WTC11 (cell line): ENCODE measurements at regions not wholly inside any gene's neighbourhood (a gene's known extent, or its start where the extent isn't known, plus 50 kb on each side); places are given as distances from the start of the nearest gene placed in this dataset.

Experiments used
- ATAC-seq: fragments of 200-7000 bp; cut with Tn5 transposase; 2 replicates; pipeline ENCODE4 v1.10.0; 2021; ENCODE audit warnings: mild to moderate bottlenecking, moderate library complexity
- CTCF ChIA-PET: fragments of 300-600 bp; sonication (Branson Sonifier 250); formaldehyde crosslinking; loops from one replicate; lab custom pipeline; 2021; ENCODE audit warnings: antibody characterized with exemption; lab: Charles Lee
- POLR2A ChIA-PET: fragments of 350-600 bp; sonication (Branson Sonifier 250); formaldehyde crosslinking; loops from one replicate; lab custom pipeline; 2021; ENCODE audit warnings: antibody characterized with exemption; lab: Charles Lee
- DNase-seq: peaks from one replicate; pipeline ENCODE4 v3.0.0; 2021; ENCODE audit warnings: low spot score
- H3K27ac Mint-ChIP-seq: 2 replicates; pipeline ENCODE4 v1.8.0; 2021; ENCODE audit warnings: mixed read lengths
- H3K27me3 Mint-ChIP-seq: 2 replicates; pipeline ENCODE4 v1.8.0; 2021; ENCODE audit warnings: low read depth, mild to moderate bottlenecking, moderate library complexity, mixed read lengths
- H3K36me3 Mint-ChIP-seq: 2 replicates; pipeline ENCODE4 v1.8.0; 2021; ENCODE audit warnings: mixed read lengths
- H3K4me1 Mint-ChIP-seq: 2 replicates; pipeline ENCODE4 v1.8.0; 2022; ENCODE audit warnings: mixed read lengths
- H3K4me3 Mint-ChIP-seq: 2 replicates; pipeline ENCODE4 v1.8.0; 2021; ENCODE audit warnings: mild to moderate bottlenecking, moderate library complexity, mixed read lengths
- H3K9me3 Mint-ChIP-seq: 2 replicates; pipeline ENCODE4 v1.8.0; 2021; ENCODE audit warnings: mixed read lengths
- CREM ChIP-seq: sonication (generic); formaldehyde crosslinking; IDR thresholded peaks from 2 replicates; pipeline ENCODE4 v1.8.1; 2022; ENCODE audit warnings: mild to moderate bottlenecking, missing genetic modification reagents, moderate library complexity
- ETV6 ChIP-seq: sonication (generic); formaldehyde crosslinking; IDR thresholded peaks from 2 replicates; pipeline ENCODE4 v1.8.1; 2022; ENCODE audit warnings: mild to moderate bottlenecking, missing genetic modification reagents
- GTF2I ChIP-seq: fragments of 250-450 bp; sonication (Bioruptor Pico); conservative IDR thresholded peaks from 2 replicates; pipeline ENCODE4 v1.4.0; 2021; ENCODE audit warnings: mild to moderate bottlenecking
- IRF2 ChIP-seq: sonication (generic); formaldehyde crosslinking; IDR thresholded peaks from 2 replicates; pipeline ENCODE4 v1.8.0; 2022; ENCODE audit warnings: low read depth, missing genetic modification reagents, borderline replicate concordance
- NFATC4 ChIP-seq: fragments of 250-450 bp; sonication (Bioruptor Pico); IDR thresholded peaks from 2 replicates; pipeline ENCODE4 v1.9.0; 2021; ENCODE audit warnings: mild to moderate bottlenecking
- NR1H2 ChIP-seq: sonication (generic); formaldehyde crosslinking; IDR thresholded peaks from 2 replicates; pipeline ENCODE4 v1.9.0; 2021; ENCODE audit warnings: mild to moderate bottlenecking, moderate library complexity, missing genetic modification reagents
- SOX15 ChIP-seq: fragments of 250-450 bp; sonication (Bioruptor Pico); IDR thresholded peaks from 2 replicates; pipeline ENCODE4 v1.9.0; 2021; ENCODE audit warnings: mild to moderate bottlenecking
- TP53 ChIP-seq: sonication (generic); formaldehyde crosslinking; IDR thresholded peaks from 2 replicates; pipeline ENCODE4 v1.8.1; 2023; ENCODE audit warnings: mild to moderate bottlenecking, missing genetic modification reagents
- ZBTB21 ChIP-seq: sonication (generic); formaldehyde crosslinking; IDR thresholded peaks from 2 replicates; pipeline ENCODE4 v1.8.1; 2023; ENCODE audit warnings: mild to moderate bottlenecking, missing genetic modification reagents, borderline replicate concordance
- ZNF121 ChIP-seq: sonication (generic); formaldehyde crosslinking; IDR thresholded peaks from 2 replicates; pipeline ENCODE4 v1.8.0; 2023; ENCODE audit warnings: missing genetic modification reagents
- ZNF396 ChIP-seq: fragments of 250-450 bp; sonication (Bioruptor Pico); IDR thresholded peaks from 2 replicates; pipeline ENCODE4 v1.8.0; 2021; ENCODE audit warnings: mild to moderate bottlenecking, moderate library complexity, borderline replicate concordance
- ZNF416 ChIP-seq: fragments of 250-450 bp; sonication (Bioruptor Pico); IDR thresholded peaks from 2 replicates; pipeline ENCODE4 v1.9.0; 2021; ENCODE audit warnings: mild to moderate bottlenecking, inconsistent platforms
- ZNF423 ChIP-seq: fragments of 250-450 bp; sonication (Bioruptor Pico); IDR thresholded peaks from 2 replicates; pipeline ENCODE4 v2.1.2; 2022; ENCODE audit warnings: mild to moderate bottlenecking, moderate library complexity
- TF ChIP-seq, protein P1 (sequence below): sonication (generic); formaldehyde crosslinking; IDR thresholded peaks from 2 replicates; pipeline ENCODE4 v1.8.1; 2023; ENCODE audit warnings: mild to moderate bottlenecking, moderate library complexity, missing genetic modification reagents
- TF ChIP-seq, protein P2 (sequence below): fragments of 250-450 bp; sonication (Bioruptor Pico); IDR thresholded peaks from 2 replicates; pipeline ENCODE4 v1.9.0; 2021; ENCODE audit warnings: mild to moderate bottlenecking
- TF ChIP-seq, protein P3 (sequence below): sonication (generic); formaldehyde crosslinking; IDR thresholded peaks from 2 replicates; pipeline ENCODE4 v1.8.1; 2023; ENCODE audit warnings: mild to moderate bottlenecking, missing genetic modification reagents, moderate library complexity
- TF ChIP-seq, protein P4 (sequence below): sonication (generic); formaldehyde crosslinking; IDR thresholded peaks from 2 replicates; pipeline ENCODE4 v1.8.1; 2022; ENCODE audit warnings: mild to moderate bottlenecking, missing genetic modification reagents, moderate library complexity, borderline replicate concordance
- TF ChIP-seq, protein P5 (sequence below): sonication (generic); formaldehyde crosslinking; IDR thresholded peaks from 2 replicates; pipeline ENCODE4 v1.8.0; 2022; ENCODE audit warnings: mild to moderate bottlenecking, missing genetic modification reagents
- TF ChIP-seq, protein P6 (sequence below): fragments of 250-450 bp; sonication (Bioruptor Pico); IDR thresholded peaks from 2 replicates; pipeline ENCODE4 v1.9.0; 2021; ENCODE audit warnings: moderate library complexity, mild to moderate bottlenecking, inconsistent platforms, borderline replicate concordance
- TF ChIP-seq, protein P7 (sequence below): sonication (generic); formaldehyde crosslinking; IDR thresholded peaks from 2 replicates; pipeline ENCODE4 v1.8.0; 2023; ENCODE audit warnings: missing genetic modification reagents
- TF ChIP-seq, protein P8 (sequence below): sonication (generic); formaldehyde crosslinking; IDR thresholded peaks from 2 replicates; pipeline ENCODE4 v1.8.0; 2022; ENCODE audit warnings: missing genetic modification reagents
- TF ChIP-seq, protein P9 (sequence below): fragments of 250-450 bp; sonication (Bioruptor Pico); IDR thresholded peaks from 2 replicates; pipeline ENCODE4 v2.1.2; 2022; ENCODE audit warnings: mild to moderate bottlenecking, moderate library complexity

DNA sequence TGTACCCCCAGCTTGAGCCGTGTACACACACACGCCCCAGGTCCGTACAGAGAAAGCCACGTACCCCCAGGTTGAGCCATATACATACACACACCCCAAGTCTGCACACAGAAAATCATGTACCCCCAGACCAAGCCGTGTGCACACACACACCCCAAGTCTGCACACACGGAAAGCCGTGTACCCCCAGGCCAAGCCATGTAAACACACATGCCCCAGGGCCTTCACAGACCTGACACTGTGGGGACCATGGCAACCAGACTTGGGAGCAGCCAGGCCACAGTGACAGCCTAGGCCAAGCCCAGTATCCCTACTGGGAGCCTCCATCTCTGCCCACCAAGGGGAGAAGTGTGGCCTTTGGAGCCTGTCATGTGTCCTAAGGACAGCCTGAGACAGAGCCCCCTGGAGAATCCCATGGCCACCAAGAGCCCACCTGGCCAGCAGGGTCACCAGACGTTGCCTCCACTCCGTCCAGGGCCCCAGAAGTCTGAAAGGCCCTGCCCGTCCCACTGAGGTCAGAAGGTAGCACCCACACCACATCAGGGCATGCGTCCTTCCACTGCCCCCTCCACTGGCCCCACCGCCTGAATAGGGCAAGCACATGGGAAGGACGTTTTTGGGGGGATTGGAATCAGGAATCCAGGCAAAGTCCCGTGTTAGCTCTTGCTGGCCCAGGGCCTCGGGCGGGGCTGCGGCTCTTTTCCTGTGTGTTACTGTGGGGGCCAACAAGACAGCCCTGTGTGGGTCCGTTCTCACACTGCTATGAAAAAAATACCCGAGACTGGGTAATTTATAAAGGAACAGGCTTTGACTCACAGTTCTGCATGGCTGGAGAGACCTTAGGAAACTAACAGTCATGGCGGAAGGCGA, 636.7 kb downstream of the TBC1D22A start:
- Mint-ChIP-seq H3K36me3 (0 out of 2 replicates have a peak, but pooled peaks cover 4% of the 10 kb centered on the region), H3K4me1 (no peaks in the 10 kb centered on the region), H3K9me3 (peaks cover 8% of the 10 kb centered on the region)
- DNase-seq: no peak
- ChIA-PET CTCF (no interaction called here), POLR2A (interaction anchor here (0.5 kb wide), 1 partner anchor 488 kb away, joined by 3 read pairs; no protein-coding TSS in a partner anchor)
- ATAC-seq: no peak
- TF ChIP-seq ZNF396 (CRISPR knock-in tag) (no peak), NR1H2 (CRISPR knock-in tag) (no peak), ZNF416 (no peak), ZNF423 (CRISPR knock-in tag) (no peak), ZBTB21 (CRISPR knock-in tag) (no peak), ETV6 (CRISPR knock-in tag) (no peak)
- TF ChIP-seq, protein P1, sequence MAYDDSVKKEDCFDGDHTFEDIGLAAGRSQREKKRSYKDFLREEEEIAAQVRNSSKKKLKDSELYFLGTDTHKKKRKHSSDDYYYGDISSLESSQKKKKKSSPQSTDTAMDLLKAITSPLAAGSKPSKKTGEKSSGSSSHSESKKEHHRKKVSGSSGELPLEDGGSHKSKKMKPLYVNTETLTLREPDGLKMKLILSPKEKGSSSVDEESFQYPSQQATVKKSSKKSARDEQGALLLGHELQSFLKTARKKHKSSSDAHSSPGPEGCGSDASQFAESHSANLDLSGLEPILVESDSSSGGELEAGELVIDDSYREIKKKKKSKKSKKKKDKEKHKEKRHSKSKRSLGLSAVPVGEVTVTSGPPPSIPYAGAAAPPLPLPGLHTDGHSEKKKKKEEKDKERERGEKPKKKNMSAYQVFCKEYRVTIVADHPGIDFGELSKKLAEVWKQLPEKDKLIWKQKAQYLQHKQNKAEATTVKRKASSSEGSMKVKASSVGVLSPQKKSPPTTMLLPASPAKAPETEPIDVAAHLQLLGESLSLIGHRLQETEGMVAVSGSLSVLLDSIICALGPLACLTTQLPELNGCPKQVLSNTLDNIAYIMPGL (CRISPR knock-in tag): no peak
- TF ChIP-seq, all 79 proteins: peak for 0
- H3K27ac Mint-ChIP-seq: no peak overlapping the region
- H3K27me3 Mint-ChIP-seq: no peaks in the 10 kb centered on the region; the same call in none of the 2 replicates
- no peak overlapping the region for H3K4me3 Mint-ChIP-seq

DNA sequence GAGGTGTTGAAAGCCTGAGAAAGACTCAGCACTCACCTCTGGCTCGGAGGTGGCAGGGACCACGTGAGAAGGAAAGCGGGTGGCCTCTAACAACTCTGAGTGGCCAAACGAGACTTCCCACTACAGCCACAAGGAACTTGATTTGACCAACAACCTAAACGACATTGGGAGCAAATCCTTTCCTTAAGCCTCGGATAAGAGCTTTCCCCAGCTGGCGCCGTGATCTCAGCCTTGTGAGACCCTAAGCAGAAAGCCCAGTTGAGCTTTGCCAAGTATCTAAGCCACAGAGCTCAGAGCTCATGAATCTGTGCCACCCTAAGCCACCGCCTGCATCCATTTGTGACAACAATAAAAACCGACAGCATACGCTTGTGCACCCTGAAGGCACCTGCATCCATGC, 636.0 kb downstream of the TBC1D22A start:
- no peaks in the 10 kb centered on the region; the same call in none of the 2 replicates for H3K27me3 Mint-ChIP-seq
- H3K4me3 Mint-ChIP-seq: no peak overlapping the region
- no peaks in the 10 kb centered on the region for H3K4me1 Mint-ChIP-seq
- H3K9me3 Mint-ChIP-seq: peaks cover 8% of the 10 kb centered on the region
- ChIA-PET CTCF (interaction anchor here (0.6 kb wide), 1 partner anchor 32 kb away, joined by 3 read pairs; no protein-coding TSS in a partner anchor), POLR2A (interaction anchor here (0.5 kb wide), 1 partner anchor 487 kb away, joined by 3 read pairs; no protein-coding TSS in a partner anchor)
- H3K36me3 Mint-ChIP-seq: 0 out of 2 replicates have a peak, but pooled peaks cover 4% of the 10 kb centered on the region
- no peak overlapping the region for H3K27ac Mint-ChIP-seq
- TF ChIP-seq, protein P2, sequence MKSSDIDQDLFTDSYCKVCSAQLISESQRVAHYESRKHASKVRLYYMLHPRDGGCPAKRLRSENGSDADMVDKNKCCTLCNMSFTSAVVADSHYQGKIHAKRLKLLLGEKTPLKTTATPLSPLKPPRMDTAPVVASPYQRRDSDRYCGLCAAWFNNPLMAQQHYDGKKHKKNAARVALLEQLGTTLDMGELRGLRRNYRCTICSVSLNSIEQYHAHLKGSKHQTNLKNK: no peak
- TF ChIP-seq, protein P3, sequence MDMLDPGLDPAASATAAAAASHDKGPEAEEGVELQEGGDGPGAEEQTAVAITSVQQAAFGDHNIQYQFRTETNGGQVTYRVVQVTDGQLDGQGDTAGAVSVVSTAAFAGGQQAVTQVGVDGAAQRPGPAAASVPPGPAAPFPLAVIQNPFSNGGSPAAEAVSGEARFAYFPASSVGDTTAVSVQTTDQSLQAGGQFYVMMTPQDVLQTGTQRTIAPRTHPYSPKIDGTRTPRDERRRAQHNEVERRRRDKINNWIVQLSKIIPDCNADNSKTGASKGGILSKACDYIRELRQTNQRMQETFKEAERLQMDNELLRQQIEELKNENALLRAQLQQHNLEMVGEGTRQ: no peak
- no peak for TF ChIP-seq CREM (CRISPR knock-in tag)
- TF ChIP-seq TP53 (CRISPR knock-in tag): no peak
- TF ChIP-seq, protein P4, sequence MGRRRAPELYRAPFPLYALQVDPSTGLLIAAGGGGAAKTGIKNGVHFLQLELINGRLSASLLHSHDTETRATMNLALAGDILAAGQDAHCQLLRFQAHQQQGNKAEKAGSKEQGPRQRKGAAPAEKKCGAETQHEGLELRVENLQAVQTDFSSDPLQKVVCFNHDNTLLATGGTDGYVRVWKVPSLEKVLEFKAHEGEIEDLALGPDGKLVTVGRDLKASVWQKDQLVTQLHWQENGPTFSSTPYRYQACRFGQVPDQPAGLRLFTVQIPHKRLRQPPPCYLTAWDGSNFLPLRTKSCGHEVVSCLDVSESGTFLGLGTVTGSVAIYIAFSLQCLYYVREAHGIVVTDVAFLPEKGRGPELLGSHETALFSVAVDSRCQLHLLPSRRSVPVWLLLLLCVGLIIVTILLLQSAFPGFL (CRISPR knock-in tag): no peak
- TF ChIP-seq, protein P5, sequence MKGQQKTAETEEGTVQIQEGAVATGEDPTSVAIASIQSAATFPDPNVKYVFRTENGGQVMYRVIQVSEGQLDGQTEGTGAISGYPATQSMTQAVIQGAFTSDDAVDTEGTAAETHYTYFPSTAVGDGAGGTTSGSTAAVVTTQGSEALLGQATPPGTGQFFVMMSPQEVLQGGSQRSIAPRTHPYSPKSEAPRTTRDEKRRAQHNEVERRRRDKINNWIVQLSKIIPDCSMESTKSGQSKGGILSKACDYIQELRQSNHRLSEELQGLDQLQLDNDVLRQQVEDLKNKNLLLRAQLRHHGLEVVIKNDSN (CRISPR knock-in tag): no peak
- TF ChIP-seq IRF2: no peak
- TF ChIP-seq SOX15 (CRISPR knock-in tag): no peak
- TF ChIP-seq ZNF121: no peak
- TF ChIP-seq, protein P6, sequence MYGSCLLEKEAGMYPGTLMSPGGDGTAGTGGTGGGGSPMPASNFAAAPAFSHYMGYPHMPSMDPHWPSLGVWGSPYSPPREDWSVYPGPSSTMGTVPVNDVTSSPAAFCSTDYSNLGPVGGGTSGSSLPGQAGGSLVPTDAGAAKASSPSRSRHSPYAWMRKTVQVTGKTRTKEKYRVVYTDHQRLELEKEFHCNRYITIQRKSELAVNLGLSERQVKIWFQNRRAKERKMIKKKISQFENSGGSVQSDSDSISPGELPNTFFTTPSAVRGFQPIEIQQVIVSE (CRISPR knock-in tag): no peak
- TF ChIP-seq, protein P7, sequence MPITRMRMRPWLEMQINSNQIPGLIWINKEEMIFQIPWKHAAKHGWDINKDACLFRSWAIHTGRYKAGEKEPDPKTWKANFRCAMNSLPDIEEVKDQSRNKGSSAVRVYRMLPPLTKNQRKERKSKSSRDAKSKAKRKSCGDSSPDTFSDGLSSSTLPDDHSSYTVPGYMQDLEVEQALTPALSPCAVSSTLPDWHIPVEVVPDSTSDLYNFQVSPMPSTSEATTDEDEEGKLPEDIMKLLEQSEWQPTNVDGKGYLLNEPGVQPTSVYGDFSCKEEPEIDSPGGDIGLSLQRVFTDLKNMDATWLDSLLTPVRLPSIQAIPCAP (CRISPR knock-in tag): no peak
- TF ChIP-seq NFATC4 (CRISPR knock-in tag): no peak
- TF ChIP-seq, protein P8, sequence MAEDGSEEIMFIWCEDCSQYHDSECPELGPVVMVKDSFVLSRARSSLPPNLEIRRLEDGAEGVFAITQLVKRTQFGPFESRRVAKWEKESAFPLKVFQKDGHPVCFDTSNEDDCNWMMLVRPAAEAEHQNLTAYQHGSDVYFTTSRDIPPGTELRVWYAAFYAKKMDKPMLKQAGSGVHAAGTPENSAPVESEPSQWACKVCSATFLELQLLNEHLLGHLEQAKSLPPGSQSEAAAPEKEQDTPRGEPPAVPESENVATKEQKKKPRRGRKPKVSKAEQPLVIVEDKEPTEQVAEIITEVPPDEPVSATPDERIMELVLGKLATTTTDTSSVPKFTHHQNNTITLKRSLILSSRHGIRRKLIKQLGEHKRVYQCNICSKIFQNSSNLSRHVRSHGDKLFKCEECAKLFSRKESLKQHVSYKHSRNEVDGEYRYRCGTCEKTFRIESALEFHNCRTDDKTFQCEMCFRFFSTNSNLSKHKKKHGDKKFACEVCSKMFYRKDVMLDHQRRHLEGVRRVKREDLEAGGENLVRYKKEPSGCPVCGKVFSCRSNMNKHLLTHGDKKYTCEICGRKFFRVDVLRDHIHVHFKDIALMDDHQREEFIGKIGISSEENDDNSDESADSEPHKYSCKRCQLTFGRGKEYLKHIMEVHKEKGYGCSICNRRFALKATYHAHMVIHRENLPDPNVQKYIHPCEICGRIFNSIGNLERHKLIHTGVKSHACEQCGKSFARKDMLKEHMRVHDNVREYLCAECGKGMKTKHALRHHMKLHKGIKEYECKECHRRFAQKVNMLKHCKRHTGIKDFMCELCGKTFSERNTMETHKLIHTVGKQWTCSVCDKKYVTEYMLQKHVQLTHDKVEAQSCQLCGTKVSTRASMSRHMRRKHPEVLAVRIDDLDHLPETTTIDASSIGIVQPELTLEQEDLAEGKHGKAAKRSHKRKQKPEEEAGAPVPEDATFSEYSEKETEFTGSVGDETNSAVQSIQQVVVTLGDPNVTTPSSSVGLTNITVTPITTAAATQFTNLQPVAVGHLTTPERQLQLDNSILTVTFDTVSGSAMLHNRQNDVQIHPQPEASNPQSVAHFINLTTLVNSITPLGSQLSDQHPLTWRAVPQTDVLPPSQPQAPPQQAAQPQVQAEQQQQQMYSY (CRISPR knock-in tag): no peak
- no peak for TF ChIP-seq ZNF416
- TF ChIP-seq, protein P9, sequence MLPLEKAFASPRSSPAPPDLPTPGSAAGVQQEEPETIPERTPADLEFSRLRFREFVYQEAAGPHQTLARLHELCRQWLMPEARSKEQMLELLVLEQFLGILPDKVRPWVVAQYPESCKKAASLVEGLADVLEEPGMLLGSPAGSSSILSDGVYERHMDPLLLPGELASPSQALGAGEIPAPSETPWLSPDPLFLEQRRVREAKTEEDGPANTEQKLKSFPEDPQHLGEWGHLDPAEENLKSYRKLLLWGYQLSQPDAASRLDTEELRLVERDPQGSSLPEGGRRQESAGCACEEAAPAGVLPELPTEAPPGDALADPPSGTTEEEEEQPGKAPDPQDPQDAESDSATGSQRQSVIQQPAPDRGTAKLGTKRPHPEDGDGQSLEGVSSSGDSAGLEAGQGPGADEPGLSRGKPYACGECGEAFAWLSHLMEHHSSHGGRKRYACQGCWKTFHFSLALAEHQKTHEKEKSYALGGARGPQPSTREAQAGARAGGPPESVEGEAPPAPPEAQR (CRISPR knock-in tag): no peak
- no peak for TF ChIP-seq GTF2I (CRISPR knock-in tag)
- DNase-seq: no peak
- no peak for ATAC-seq
